Psoas muscle (tissue), 7 donors: ENCODE measurements at regions not wholly inside any gene's neighbourhood (a gene's known extent, or its start where the extent isn't known, plus 50 kb on each side); places are given as distances from the start of the nearest gene placed in this dataset.

Experiments used
- ATAC-seq, 4 donors: fragments of 200-7000 bp; cut with Tn5 transposase; one replicate each; pipeline ENCODE4 v1.9.1; 2020; ENCODE audit warnings: moderate library complexity in 3 of 4, mild to moderate bottlenecking in 2 of 4
- DNase-seq, 2 donors: peaks; one replicate each; pipeline ENCODE4 v3.0.0-alpha.2; 2020
- H3K27ac ChIP-seq: fragments of 200-600 bp; one replicate; pipeline ENCODE4 v1.8.0; 2022
- H3K27me3 ChIP-seq, 3 donors: fragments of 200-600 bp in 1 of 3; one replicate each; pipeline versions ENCODE4 v1.6.1 to v1.8.0; 2013 to 2022; ENCODE audit warnings: low read length in 2 of 3, mild to moderate bottlenecking in 2 of 3, moderate library complexity in 1 of 3; ENCODE audit not compliant: insufficient read depth in 3 of 3
- H3K36me3 ChIP-seq, 2 donors: fragments of 200-600 bp in 1 of 2; one replicate each; pipeline versions ENCODE4 v1.6.1 to v1.8.0; 2013 to 2022; ENCODE audit warnings: low read depth in 1 of 2, mild to moderate bottlenecking in 1 of 2, moderate library complexity in 1 of 2; ENCODE audit not compliant: insufficient read depth in 1 of 2
- H3K4me1 ChIP-seq: fragments of 200-600 bp; one replicate; pipeline ENCODE4 v1.8.0; 2022
- H3K4me3 ChIP-seq: fragments of 200-600 bp; one replicate; pipeline ENCODE4 v1.8.0; 2022; ENCODE audit warnings: mild to moderate bottlenecking
- H3K9me3 ChIP-seq: fragments of 200-600 bp; one replicate; pipeline ENCODE4 v1.8.0; 2022
- CTCF ChIP-seq: fragments of 200-600 bp; IDR thresholded peaks from one replicate; pipeline ENCODE4 v1.8.0; 2022; ENCODE audit warnings: antibody characterized with exemption
- WGBS, 3 donors: extraction: QIAGEN DNeasy Blood & Tissue Kit; methylation state at CpG; one replicate each; pipeline versions ENCODE4 v1.1.6 to v1.1.7; 2013; 5-methylcytosine and 5-hydroxymethylcytosine counted together
- intact Hi-C, 2 donors: fragments of 100-400 bp; cut with DNase I; formaldehyde crosslinking; loops; one replicate each; pipeline versions ENCODE4 v1.11.0 to v1.14.2; 2022
- donor health status: healthy with polysubstance abuse.
- donor health status: DM: no; HTN: no; CAD: no; lungs with moderate emphysema.
- donor health status: Bipolar disorder and iron deficiency.
- donor health status: healthy.
- donor health status: DM: yes; HTN: yes; CAD: no.
- donor health status: DM: no; HTN: no; CAD: no.
- donor health status: DM: yes; HTN: yes; CAD: no.

GRCh38 chr5:67966712-67967111 lies 248.8 kb upstream of the PIK3R1 start:
- H3K27me3 ChIP-seq: no peaks in the 10 kb centered on the region
- TF ChIP-seq CTCF: no peak
- H3K9me3 ChIP-seq: no peaks in the 10 kb centered on the region
- H3K4me3 ChIP-seq: no peak overlapping the region
- H3K4me1 ChIP-seq: peaks cover 7% of the 10 kb centered on the region
- ATAC-seq (no peak), DNase-seq (no peak)
- intact Hi-C loops: no loop called here
- WGBS, 3 donors: 96 to 100% (median 98%) methylated on average over 1 of the region's 1 CpG
- no peaks in the 10 kb centered on the region for H3K36me3 ChIP-seq
- no peak overlapping the region for H3K27ac ChIP-seq

DNA sequence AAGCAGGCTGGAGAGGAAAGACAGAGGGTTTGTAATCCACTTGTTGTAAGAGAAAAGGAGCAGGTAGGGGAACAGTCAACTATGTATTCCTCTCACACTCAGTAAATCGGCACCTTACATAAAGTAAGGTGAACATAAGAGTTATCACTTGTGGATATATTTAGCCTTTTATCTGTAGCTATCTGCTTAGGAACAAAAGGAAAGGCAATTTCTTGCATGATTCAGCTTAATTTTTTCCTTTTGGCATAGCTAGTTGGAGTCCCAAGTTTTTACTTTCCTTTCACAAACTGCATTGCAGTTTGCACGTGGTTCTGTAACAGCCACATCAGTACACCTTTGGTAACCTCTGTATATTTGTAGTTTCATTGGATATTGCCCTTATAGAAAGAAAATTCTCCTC lies 250.9 kb upstream of the PIK3R1 start:
- Histone ChIP-seq H3K4me1 (no peaks in the 10 kb centered on the region), H3K36me3 (no peaks in the 10 kb centered on the region), H3K4me3 (no peak overlapping the region), H3K27ac (no peak overlapping the region), H3K27me3 (no peaks in the 10 kb centered on the region), H3K9me3 (no peaks in the 10 kb centered on the region)
- ATAC-seq (no peak), DNase-seq (no peak)
- TF ChIP-seq CTCF: no peak
- 70 to 81% (median 71%) methylated on average over 2 of the region's 2 CpGs for WGBS, 3 donors
- intact Hi-C loops: no loop called here

- no peak for DNase-seq
- Histone ChIP-seq H3K27ac (no peak overlapping the region), H3K9me3 (no peaks in the 10 kb centered on the region), H3K27me3 (no peaks in the 10 kb centered on the region), H3K4me1 (no peaks in the 10 kb centered on the region), H3K36me3 (no peaks in the 10 kb centered on the region), H3K4me3 (no peak overlapping the region)
- intact Hi-C loops: no loop called here
- no peak for TF ChIP-seq CTCF
- no peak for ATAC-seq
- 90 to 95% (median 94%) methylated on average over 4 of the region's 4 CpGs for WGBS, 3 donors
These were observed 251.6 kb upstream of the PIK3R1 start for GRCh38 chr5:67963789-67964519.

DNA sequence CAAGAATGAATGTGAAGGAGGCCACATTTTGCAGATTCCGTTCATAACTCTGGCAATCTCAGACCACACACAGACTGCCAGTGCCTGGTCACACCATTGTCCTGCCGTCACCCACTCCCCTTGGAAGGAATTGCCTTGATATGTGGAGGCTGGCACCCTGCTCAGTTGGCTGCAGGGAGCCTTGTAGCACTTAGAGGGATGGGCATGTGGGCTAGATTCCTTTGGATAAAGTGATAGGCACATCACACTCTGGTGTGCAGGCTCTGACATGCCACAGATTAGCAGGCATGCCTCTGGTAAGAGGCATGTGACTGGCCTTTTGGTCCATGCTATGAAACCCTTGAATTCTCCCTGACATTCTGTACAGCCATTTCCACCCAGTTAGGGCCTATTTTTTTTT lies 254.6 kb upstream of the PIK3R1 start:
- Histone ChIP-seq H3K4me3 (no peak overlapping the region), H3K36me3 (no peaks in the 10 kb centered on the region), H3K9me3 (no peaks in the 10 kb centered on the region), H3K27me3 (no peaks in the 10 kb centered on the region), H3K4me1 (no peaks in the 10 kb centered on the region), H3K27ac (no peak overlapping the region)
- no peak for TF ChIP-seq CTCF
- intact Hi-C loops: no loop called here
- DNase-seq (no peak), ATAC-seq (peak in 1 of 4 donors; percentile 54)
- WGBS, 3 donors: 31 to 39% (median 36%) methylated on average over 2 of the region's 2 CpGs

- no peaks in the 10 kb centered on the region for H3K9me3 ChIP-seq
- no peak overlapping the region for H3K4me3 ChIP-seq
- 55 to 75% (median 64%) methylated on average over 5 to 6 of the region's 6 CpGs for WGBS, 3 donors
- intact Hi-C loops: no loop called here
- ATAC-seq (no peak), DNase-seq (no peak)
- H3K27ac ChIP-seq: no peak overlapping the region
- TF ChIP-seq CTCF: no peak
- no peaks in the 10 kb centered on the region for H3K27me3 ChIP-seq
- H3K36me3 ChIP-seq: no peaks in the 10 kb centered on the region
- H3K4me1 ChIP-seq: no peaks in the 10 kb centered on the region
These were observed 258.2 kb upstream of the PIK3R1 start for GRCh38 chr5:67957374-67957773.
